Fibroblast of pulmonary artery (primary cell): ENCODE measurements at regions not wholly inside any gene's neighbourhood (a gene's known extent, or its start where the extent isn't known, plus 50 kb on each side); places are given as distances from the start of the nearest gene placed in this dataset.
"Not testable (repeated sequence)": the region's sequence is repeated elsewhere in the genome, so short reads cannot be mapped to it uniquely, and the experiment has no call there.

Experiments used
- DNase-seq: peaks from one replicate; pipeline ENCODE4 v3.0.0-alpha.2; 2010; ENCODE audit warnings: low read depth
- H3K4me3 ChIP-seq: replicated peaks from 2 replicates; pipeline ENCODE4 v1.5.1; 2011; ENCODE audit warnings: low read depth, mild to moderate bottlenecking, control low read depth, low read length, moderate library complexity
- TF ChIP-seq, protein P1 (sequence below): IDR thresholded peaks from 2 replicates; pipeline ENCODE4 v1.5.1; 2011; ENCODE audit warnings: mild to moderate bottlenecking, control low read depth, low read length, inconsistent platforms; ENCODE audit errors: missing control alignments

DNA sequence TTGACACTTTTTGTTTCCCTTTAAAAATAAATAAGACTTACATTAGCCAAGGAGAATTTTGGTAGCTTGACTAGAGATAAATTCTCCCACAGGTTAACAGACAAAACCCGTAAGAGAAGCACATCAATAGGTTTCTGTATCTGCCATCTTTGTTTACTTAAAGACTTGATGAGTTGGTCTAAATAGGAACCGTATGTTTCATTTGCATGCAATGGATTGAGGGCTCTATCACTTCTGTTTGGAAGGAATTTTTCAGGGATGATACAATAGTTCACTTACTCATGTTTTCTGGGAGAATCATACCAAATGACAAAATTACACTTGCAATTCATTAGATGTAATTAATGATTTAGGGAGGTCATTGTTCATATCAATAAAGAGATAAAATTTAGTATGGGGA lies 631.5 kb upstream of the NR2F2 start:
- TF ChIP-seq, protein P1, sequence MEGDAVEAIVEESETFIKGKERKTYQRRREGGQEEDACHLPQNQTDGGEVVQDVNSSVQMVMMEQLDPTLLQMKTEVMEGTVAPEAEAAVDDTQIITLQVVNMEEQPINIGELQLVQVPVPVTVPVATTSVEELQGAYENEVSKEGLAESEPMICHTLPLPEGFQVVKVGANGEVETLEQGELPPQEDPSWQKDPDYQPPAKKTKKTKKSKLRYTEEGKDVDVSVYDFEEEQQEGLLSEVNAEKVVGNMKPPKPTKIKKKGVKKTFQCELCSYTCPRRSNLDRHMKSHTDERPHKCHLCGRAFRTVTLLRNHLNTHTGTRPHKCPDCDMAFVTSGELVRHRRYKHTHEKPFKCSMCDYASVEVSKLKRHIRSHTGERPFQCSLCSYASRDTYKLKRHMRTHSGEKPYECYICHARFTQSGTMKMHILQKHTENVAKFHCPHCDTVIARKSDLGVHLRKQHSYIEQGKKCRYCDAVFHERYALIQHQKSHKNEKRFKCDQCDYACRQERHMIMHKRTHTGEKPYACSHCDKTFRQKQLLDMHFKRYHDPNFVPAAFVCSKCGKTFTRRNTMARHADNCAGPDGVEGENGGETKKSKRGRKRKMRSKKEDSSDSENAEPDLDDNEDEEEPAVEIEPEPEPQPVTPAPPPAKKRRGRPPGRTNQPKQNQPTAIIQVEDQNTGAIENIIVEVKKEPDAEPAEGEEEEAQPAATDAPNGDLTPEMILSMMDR = no peak
- DNase-seq = no peak
- H3K4me3 ChIP-seq = no peak overlapping the region

DNA sequence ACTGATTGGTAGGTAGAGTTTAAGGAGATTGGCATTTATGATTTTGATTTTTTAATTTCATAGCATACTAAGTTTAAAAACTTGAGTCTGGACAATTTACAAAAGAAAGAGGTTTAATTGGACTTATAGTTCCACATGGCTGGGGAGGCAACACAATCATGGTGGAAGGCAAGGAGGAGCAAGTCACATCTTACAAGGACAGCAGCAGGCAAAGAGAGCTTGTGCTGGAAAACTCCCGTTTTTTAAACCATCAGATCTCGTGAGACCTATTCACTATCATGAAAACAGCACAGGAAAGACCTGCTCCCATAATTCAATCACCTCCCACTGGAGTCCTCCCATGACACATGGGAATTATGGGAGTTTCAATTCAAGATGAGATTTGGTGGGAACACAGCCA lies 630.9 kb upstream of the NR2F2 start:
- no peak overlapping the region for H3K4me3 ChIP-seq
- TF ChIP-seq, protein P1 = no peak
- DNase-seq = no peak

DNA sequence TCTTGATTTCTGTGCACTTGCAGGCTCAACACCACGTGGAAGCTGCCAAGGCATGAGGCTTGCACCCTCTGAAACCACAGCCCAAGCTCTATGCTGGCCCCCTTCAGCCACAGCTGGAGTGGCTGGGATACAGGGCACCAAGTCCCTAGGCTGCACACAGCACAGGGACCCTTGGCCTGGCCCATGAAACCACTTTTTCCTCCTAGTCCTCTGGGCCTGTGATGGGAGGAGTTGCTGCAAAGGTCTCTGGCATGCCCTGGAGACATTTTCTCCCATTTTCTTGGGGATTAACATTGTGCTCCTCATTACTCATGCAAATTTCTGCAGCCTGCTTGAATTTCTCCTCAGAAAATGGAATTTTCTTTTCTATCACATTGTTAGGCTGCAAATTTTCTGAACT lies 629.8 kb upstream of the NR2F2 start:
- not testable (repeated sequence) for DNase-seq, H3K4me3 ChIP-seq

DNA sequence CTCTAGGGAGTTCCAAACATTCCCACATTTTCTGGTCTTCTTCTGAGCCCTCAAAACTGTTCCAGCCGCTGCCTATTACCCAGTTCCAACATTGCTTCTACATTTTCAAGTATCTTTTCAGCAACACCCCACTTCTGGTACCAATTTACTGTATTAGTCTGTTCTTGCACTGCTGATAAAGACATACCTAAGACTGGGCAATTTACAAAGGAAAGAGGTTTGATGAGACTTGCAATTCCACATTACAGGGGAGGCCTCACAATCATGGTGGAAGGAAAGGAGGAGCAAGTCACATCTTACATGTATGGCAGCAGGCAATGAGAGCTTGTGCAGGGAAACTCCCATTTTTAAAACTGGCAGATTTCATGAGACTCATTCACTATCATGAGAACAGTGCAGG lies 629.1 kb upstream of the NR2F2 start:
- no peak for DNase-seq
- no peak overlapping the region for H3K4me3 ChIP-seq
- TF ChIP-seq, protein P1 = no peak

DNA sequence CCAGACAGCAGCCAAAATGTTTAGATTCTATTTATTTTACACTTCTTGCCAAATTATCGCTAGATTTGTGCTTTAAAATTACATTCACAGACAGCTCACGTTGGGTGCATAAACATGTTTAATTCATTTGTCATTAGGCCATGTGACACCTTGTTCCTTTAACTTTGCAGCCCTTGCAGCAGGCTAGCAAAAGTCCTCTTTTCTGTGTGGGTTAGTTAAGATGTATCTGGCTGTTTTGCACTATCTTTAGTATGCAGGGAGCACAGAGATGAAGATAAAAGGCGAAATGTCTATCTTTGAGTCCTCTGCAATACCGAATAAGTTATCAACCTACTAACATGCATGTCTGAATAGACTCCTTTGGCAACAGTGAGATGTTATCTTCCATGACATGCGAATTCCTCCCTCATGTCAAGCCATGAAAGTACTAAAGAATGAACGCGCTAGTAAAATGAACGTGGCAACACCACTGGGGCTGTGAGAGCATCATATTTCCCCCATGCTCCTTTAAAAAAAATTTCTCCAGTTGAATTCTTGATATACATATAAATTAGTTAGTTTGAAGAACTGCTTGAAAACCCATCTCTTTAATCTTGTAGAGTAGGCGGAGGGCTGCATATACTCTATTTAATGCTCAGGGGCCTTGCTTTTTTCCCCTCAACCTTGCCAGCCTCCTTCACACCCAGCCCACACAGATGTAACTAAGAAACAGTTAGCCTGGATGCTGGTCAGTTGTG lies 620.4 kb upstream of the NR2F2 start:
- DNase-seq = no peak
- TF ChIP-seq, protein P1 = no peak
- no peak overlapping the region for H3K4me3 ChIP-seq

DNA sequence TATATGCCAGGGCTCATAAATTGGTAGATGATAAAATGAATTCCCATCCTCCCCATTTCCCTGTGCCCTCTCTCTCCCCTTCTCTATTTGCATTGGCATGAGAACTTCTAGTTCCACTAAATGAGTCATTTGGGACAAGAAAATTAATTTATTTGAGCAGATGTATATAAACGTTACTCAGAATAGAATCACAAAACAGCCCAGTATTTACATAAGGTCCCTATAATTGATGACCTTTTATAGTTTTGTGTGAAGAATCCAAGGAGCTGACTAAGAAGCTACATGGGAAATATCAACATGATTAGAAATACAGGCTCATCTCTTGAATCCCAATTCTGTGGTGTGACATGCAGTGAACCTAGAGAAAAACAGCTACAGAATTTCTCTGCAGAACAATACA lies 617.7 kb upstream of the NR2F2 start:
- no peak overlapping the region for H3K4me3 ChIP-seq
- DNase-seq = no peak
- TF ChIP-seq, protein P1 = no peak

DNA sequence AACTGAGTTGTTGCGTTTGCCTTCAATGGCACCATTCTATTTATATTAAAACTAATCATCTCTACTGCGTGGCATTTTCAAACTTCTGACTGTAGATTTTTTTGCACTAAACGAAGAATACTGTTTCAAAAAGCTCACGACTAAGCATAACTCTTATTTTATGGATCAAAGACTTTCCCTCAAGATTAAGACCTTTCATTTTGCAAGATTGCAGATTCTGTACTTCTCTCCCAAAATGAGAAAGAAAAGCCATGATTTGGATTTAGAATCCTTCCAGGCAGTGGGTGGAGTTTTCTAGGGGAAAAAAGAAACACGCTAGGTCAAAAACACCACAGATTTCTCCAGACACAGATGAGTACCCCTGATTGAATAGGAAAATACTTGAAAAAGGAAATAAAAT lies 617.2 kb upstream of the NR2F2 start:
- no peak overlapping the region for H3K4me3 ChIP-seq
- TF ChIP-seq, protein P1 = no peak
- no peak for DNase-seq
